ENCODE measurements at regions not wholly inside any gene's neighbourhood (a gene's known extent, or its start where the extent isn't known, plus 50 kb on each side); places are given as distances from the start of the nearest gene placed in this dataset.

DNA sequence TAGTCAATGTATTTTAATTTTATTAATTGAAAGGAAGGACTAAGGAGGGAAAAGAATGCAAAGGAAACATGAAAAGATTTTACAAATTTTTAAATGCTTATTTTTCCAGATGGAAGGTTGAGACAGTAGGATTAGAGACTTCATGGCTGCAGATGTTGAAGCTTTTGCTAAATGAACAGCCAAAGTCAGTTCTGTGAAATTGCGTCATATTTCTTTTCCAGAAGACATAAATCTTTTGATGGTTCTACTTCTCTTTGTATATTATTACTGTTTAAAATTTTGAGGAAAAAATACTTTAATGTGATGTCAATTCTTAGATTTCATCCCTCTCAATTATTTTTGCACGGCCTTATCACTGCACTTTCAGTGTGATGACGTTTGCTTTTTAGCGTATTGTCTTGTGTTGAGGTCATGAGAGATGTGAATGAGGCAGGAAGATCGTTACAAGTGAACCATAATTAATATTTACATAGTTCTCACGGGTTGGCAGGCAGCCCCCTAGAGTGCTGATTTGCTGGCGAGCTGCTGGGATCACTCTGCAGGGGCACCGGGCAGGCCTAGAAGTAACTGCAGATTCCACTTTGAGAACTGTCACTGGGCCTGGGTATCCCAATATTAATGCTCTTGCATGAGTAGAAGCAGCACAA, 158.1 kb downstream of the TBXT start:
- TF ChIP-seq, protein P1, sequence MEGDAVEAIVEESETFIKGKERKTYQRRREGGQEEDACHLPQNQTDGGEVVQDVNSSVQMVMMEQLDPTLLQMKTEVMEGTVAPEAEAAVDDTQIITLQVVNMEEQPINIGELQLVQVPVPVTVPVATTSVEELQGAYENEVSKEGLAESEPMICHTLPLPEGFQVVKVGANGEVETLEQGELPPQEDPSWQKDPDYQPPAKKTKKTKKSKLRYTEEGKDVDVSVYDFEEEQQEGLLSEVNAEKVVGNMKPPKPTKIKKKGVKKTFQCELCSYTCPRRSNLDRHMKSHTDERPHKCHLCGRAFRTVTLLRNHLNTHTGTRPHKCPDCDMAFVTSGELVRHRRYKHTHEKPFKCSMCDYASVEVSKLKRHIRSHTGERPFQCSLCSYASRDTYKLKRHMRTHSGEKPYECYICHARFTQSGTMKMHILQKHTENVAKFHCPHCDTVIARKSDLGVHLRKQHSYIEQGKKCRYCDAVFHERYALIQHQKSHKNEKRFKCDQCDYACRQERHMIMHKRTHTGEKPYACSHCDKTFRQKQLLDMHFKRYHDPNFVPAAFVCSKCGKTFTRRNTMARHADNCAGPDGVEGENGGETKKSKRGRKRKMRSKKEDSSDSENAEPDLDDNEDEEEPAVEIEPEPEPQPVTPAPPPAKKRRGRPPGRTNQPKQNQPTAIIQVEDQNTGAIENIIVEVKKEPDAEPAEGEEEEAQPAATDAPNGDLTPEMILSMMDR (conservative IDR thresholded peaks at IDR 0.05; ENCODE audit: low read depth, low read length): no peak
- no peak for TF ChIP-seq EZH2 (IDR thresholded peaks at IDR 0.05; ENCODE audit: borderline replicate concordance, low read depth, low read length, poor library complexity, severe bottlenecking)

All from A673 (cell line).